Nephron progenitor cell (in vitro differentiated cells): ENCODE measurements at regions not wholly inside any gene's neighbourhood (a gene's known extent, or its start where the extent isn't known, plus 50 kb on each side); places are given as distances from the start of the nearest gene placed in this dataset.

Experiments
- DNase-seq: peaks from one replicate; pipeline ENCODE4 v3.0.0; 2021
- H3K27ac Mint-ChIP-seq: 2 replicates; pipeline ENCODE4 v1.8.0; 2021; ENCODE audit warnings: mild to moderate bottlenecking, moderate library complexity, mixed read lengths
- H3K27me3 Mint-ChIP-seq: 2 replicates; pipeline ENCODE4 v1.8.0; 2021; ENCODE audit warnings: mild to moderate bottlenecking, low read depth, mixed read lengths; ENCODE audit not compliant: poor library complexity
- H3K36me3 Mint-ChIP-seq: 2 replicates; pipeline ENCODE4 v1.8.0; 2021; ENCODE audit warnings: low read depth, mixed read lengths
- H3K4me1 Mint-ChIP-seq: 2 replicates; pipeline ENCODE4 v1.8.0; 2021; ENCODE audit warnings: mixed read lengths
- H3K4me3 Mint-ChIP-seq: 2 replicates; pipeline ENCODE4 v1.8.0; 2021; ENCODE audit warnings: mild to moderate bottlenecking, moderate library complexity, mixed read lengths
- H3K9me3 Mint-ChIP-seq: 2 replicates; pipeline ENCODE4 v1.8.0; 2021; ENCODE audit warnings: mild to moderate bottlenecking, moderate library complexity, mixed read lengths
- CTCF ChIP-seq: fragments of 200-600 bp; sonication (generic); IDR thresholded peaks from 2 replicates; pipeline ENCODE4 v1.5.0; 2021; ENCODE audit warnings: antibody characterized with exemption

- Mint-ChIP-seq H3K36me3 (no peaks in the 10 kb centered on the region), H3K27ac (no peak overlapping the region), H3K4me1 (peaks cover 6% of the 10 kb centered on the region), H3K9me3 (peaks cover 4% of the 10 kb centered on the region), H3K4me3 (no peak overlapping the region), H3K27me3 (peaks cover 3% of the 10 kb centered on the region)
- no peak for DNase-seq
- TF ChIP-seq CTCF, result no peak
Measured at GRCh38 chr22:47716890-47717615, 954.6 kb downstream of the TBC1D22A start.

- no peak overlapping the region for H3K4me3 Mint-ChIP-seq
- no peak overlapping the region for H3K27ac Mint-ChIP-seq
- no peaks in the 10 kb centered on the region for H3K36me3 Mint-ChIP-seq
- TF ChIP-seq CTCF, result no peak
- H3K27me3 Mint-ChIP-seq, result peaks cover 3% of the 10 kb centered on the region
- peaks cover 6% of the 10 kb centered on the region for H3K4me1 Mint-ChIP-seq
- no peak for DNase-seq
- H3K9me3 Mint-ChIP-seq, result peaks cover 4% of the 10 kb centered on the region
Measured at GRCh38 chr22:47715866-47716578, 953.6 kb downstream of the TBC1D22A start.

- H3K27ac Mint-ChIP-seq, result no peak overlapping the region
- DNase-seq, result no peak
Measured at GRCh38 chr22:47713941-47714340, 951.5 kb downstream of the TBC1D22A start.

GRCh38 chr22:47710135-47710534 is 947.7 kb downstream of the TBC1D22A start:
- peaks cover 4% of the 10 kb centered on the region for H3K9me3 Mint-ChIP-seq
- TF ChIP-seq CTCF, result no peak
- peaks cover 17% of the 10 kb centered on the region for H3K27me3 Mint-ChIP-seq
- H3K27ac Mint-ChIP-seq, result no peak overlapping the region
- H3K36me3 Mint-ChIP-seq, result no peaks in the 10 kb centered on the region
- no peak overlapping the region for H3K4me3 Mint-ChIP-seq
- no peaks in the 10 kb centered on the region for H3K4me1 Mint-ChIP-seq
- no peak for DNase-seq

More at GRCh38 chr22:47713941-47714340, 951.5 kb downstream of the TBC1D22A start:
- H3K4me3 Mint-ChIP-seq, result no peak overlapping the region
- peaks cover 9% of the 10 kb centered on the region for H3K27me3 Mint-ChIP-seq
- peaks cover 6% of the 10 kb centered on the region for H3K4me1 Mint-ChIP-seq
- TF ChIP-seq CTCF, result no peak
- no peaks in the 10 kb centered on the region for H3K36me3 Mint-ChIP-seq
- peaks cover 4% of the 10 kb centered on the region for H3K9me3 Mint-ChIP-seq

GRCh38 chr22:47705350-47705749 is 942.9 kb downstream of the TBC1D22A start:
- no peak for DNase-seq
- Mint-ChIP-seq H3K9me3 (peaks cover 5% of the 10 kb centered on the region), H3K4me1 (no peaks in the 10 kb centered on the region), H3K27me3 (peaks cover 18% of the 10 kb centered on the region), H3K27ac (no peak overlapping the region), H3K36me3 (no peaks in the 10 kb centered on the region), H3K4me3 (no peak overlapping the region)
- no peak for TF ChIP-seq CTCF
